GM12875 (cell line): ENCODE measurements at regions not wholly inside any gene's neighbourhood (a gene's known extent, or its start where the extent isn't known, plus 50 kb on each side); places are given as distances from the start of the nearest gene placed in this dataset.

Experiments used
- H3K4me3 ChIP-seq: one replicate; pipeline ENCODE4 v1.5.1; 2011; ENCODE audit warnings: low read depth, low read length, control low read depth
- TF ChIP-seq, protein P1 (sequence below): IDR thresholded peaks from 2 replicates; pipeline ENCODE4 v1.5.1; 2011; ENCODE audit warnings: low read depth, mild to moderate bottlenecking, control low read depth, inconsistent platforms, low read length, moderate library complexity, borderline replicate concordance; ENCODE audit not compliant: insufficient read depth

DNA sequence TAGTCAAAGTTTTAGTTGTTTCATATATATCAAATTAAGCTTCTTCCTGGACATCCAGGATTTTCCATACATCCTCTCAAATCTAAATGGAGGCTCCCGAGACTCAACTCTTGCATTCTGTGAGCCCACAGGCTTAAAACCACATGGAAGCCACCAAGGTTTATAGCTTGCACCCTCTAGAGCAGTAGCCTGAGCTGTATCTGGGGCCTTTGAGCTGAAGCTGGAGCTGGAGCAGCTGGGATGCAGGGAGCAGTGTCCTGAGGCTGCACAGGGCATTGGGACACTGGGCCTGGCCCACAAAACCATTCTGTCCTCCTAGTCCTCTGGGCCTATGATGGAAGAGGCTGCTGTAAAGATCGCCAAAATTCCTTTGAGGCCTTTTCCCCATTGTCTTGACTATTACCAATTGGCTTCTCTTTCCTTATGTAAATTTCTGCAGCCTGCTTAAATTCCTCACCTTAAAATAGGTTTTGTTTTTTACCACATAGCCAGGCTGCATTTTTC is 151.0 kb downstream of the COX7C start:
- H3K4me3 ChIP-seq: no peak overlapping the region
- TF ChIP-seq, protein P1, sequence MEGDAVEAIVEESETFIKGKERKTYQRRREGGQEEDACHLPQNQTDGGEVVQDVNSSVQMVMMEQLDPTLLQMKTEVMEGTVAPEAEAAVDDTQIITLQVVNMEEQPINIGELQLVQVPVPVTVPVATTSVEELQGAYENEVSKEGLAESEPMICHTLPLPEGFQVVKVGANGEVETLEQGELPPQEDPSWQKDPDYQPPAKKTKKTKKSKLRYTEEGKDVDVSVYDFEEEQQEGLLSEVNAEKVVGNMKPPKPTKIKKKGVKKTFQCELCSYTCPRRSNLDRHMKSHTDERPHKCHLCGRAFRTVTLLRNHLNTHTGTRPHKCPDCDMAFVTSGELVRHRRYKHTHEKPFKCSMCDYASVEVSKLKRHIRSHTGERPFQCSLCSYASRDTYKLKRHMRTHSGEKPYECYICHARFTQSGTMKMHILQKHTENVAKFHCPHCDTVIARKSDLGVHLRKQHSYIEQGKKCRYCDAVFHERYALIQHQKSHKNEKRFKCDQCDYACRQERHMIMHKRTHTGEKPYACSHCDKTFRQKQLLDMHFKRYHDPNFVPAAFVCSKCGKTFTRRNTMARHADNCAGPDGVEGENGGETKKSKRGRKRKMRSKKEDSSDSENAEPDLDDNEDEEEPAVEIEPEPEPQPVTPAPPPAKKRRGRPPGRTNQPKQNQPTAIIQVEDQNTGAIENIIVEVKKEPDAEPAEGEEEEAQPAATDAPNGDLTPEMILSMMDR: no peak

DNA sequence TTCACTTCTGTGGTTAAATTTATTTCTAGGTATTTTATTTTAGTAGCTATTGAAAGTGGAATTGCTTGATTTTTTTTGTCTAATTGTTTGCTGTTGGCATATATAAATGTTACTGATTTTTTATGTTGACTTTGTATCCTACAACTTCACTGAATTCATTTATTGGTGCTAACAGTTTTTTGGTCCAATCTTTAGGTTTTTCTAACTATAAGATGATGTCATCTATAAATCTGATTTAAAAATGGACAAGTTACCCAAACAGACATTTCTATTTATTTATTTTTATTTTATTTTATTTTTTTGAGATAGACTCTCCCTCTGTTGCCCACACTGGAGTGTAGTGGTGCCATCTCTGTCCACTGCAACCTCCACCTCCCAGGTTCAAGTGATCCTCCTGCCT is 162.3 kb downstream of the COX7C start:
- H3K4me3 ChIP-seq: no peak overlapping the region
- TF ChIP-seq, protein P1: no peak

DNA sequence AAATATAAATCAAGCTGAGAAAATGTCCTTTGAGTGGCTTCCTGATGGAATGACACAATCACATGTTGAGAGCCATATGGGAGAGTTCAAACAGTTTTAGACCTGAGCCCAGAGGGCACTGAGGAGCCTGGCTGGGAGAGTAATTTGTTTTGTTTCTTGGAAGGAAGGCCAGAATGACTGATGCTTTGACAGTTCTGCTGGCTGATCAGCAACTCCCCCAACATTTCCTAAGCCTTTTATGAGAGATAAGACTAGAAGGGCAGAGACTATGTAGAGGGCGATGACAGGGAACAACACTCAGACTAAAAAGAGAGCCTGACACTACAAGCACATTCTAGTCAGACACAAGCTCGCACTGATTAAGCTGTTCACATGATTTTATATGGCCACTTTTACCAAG is 169.2 kb downstream of the COX7C start:
- TF ChIP-seq, protein P1: no peak
- H3K4me3 ChIP-seq: no peak overlapping the region

DNA sequence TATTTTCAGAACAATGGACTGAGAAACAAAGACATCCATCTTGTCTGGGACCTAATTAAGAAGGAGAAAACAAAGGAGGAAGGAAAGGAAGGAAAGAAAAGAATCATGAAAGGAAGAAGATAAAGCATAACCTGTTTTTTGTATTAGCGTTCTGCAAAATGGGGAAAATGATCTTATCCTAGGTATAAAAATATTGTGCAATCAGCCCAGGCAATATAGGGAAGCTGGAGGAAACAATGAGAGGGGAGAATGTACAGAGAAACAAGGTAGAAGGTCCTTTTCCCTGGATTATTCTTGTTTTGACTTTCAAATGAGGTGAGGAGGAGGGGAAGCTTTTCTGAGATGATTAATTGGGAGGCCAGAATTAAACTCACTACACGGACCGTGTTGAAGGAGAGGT is 177.9 kb downstream of the COX7C start:
- no peak overlapping the region for H3K4me3 ChIP-seq
- TF ChIP-seq, protein P1: no peak

DNA sequence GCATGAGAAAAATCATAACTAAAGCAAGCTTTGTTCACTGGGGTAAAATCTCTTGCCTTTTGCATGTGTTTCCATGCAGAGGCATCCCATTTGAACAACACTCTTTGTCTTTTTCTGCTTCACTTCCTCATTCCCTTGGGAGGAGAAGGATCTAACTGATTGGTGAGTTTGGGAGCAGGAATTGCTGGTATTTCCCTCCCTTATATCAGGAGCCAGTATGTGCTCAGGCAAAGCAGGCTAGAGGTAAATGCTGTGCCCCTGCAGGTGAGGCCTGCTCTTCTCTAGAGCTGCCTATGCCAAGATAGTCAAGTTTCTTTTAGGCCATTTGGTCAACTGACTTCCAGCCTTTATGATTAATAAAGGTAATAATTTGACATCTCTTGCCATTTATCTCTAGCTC is 179.9 kb downstream of the COX7C start:
- H3K4me3 ChIP-seq: no peak overlapping the region
- TF ChIP-seq, protein P1: no peak

DNA sequence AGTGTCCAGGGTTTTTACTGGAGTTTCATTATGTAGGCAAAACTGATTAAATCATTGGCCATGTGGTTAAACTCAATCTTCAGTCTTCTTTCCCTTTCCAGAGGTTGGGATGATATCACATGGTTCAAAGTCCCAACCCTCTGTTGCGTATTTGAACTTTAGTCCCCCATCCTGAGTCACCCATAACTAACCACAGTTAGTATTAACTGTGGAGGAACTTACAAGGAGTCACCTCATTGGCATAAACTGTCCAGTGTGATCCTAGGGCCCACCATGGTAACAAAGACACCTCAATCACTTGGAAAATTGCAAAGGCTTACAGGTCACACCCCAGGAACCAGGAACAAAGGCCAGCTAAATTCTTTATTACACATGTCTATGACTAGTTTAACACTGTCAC is 188.5 kb downstream of the COX7C start:
- no peak overlapping the region for H3K4me3 ChIP-seq
- TF ChIP-seq, protein P1: no peak

DNA sequence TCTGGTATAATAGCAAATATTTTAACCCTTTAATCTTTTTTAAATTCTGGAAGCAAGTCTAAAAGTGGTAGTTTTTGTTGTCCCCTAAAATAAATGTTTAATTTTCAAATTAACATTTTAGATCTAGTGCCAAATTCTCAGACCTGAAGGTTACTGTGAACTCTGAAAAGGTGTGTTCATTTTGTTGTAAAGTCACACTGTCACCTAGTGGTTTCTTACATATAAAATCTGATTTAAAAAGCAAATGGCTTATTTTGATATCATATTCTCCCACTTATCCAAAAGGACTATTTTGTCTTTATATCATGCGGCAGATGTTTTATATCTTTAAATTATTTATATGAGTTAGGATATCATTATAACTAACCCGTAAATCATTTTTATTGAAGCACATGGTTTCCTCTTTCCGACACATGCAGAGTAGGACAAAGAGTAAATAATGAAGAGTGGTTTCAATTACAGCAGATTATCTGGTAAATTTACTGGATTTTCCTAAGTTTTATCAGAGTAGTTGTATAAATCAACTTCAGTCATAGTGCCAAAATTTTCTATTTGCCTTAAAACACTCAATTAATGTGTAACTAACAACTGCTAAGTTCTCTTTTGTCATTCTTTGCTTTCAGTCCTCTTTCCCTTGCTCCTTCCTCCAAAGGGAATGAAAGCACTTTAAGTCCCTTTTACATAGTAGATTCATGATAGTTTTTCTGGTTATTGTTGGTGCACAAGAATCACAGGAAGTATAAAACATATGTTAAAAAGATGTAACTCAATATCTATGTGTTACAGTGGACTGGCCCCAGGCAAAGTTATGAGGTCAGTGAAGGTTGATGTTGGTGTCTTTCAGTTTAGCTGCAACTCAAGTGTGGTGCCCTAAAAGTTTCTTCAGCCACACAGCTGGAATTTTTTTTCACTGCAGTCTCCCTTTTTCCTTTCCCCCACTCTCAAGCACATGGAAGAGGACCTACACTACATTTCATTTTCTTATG is 189.6 kb downstream of the COX7C start:
- TF ChIP-seq, protein P1: no peak
- no peak overlapping the region for H3K4me3 ChIP-seq
